Stimulated activated CD8-positive, alpha-beta memory T cell treated with anti-CD3 and anti-CD28 coated beads, Interleukin-15, amount 100 ng/mL, for 48 hours (primary cell): ENCODE measurements at regions not wholly inside any gene's neighbourhood (a gene's known extent, or its start where the extent isn't known, plus 50 kb on each side); places are given as distances from the start of the nearest gene placed in this dataset.
"Not testable (repeated sequence)": the region's sequence is repeated elsewhere in the genome, so short reads cannot be mapped to it uniquely, and the experiment has no call there.

Experiments
- DNase-seq, 2 donors: peaks; one replicate each; pipeline ENCODE4 v3.0.0-alpha.2; 2020; ENCODE audit warnings: low read depth in 2 of 2

- no peak for DNase-seq
Measured at GRCh38 chrX:7638078-7638710, 204.8 kb upstream of the VCX start.

- no peak for DNase-seq
Measured at GRCh38 chrX:7637066-7637465, 205.9 kb upstream of the VCX start.

GRCh38 chrX:7635604-7636003 is 207.4 kb upstream of the VCX start:
- DNase-seq = no peak

GRCh38 chrX:7620560-7620959 is 222.4 kb upstream of the VCX start:
- DNase-seq = no peak

- no peak for DNase-seq
Measured at GRCh38 chrX:7617994-7618393, 225.0 kb upstream of the VCX start.

GRCh38 chrX:7614616-7615015 is 228.4 kb upstream of the VCX start:
- no peak for DNase-seq

- DNase-seq = not testable (repeated sequence)
Measured at GRCh38 chrX:7608625-7609024, 234.3 kb upstream of the VCX start.

- no peak for DNase-seq
Measured at GRCh38 chrX:7606039-7606652, 236.8 kb upstream of the VCX start.

GRCh38 chrX:7603387-7603786 is 239.6 kb upstream of the VCX start:
- no peak for DNase-seq

- no peak for DNase-seq
Measured at GRCh38 chrX:7596822-7597221, 246.1 kb upstream of the VCX start.

- not testable (repeated sequence) for DNase-seq
Measured at GRCh38 chrX:7593370-7593769, 249.6 kb upstream of the VCX start.

GRCh38 chrX:7586126-7586525 is 256.8 kb upstream of the VCX start:
- DNase-seq = no peak

GRCh38 chrX:7582191-7582590 is 260.8 kb upstream of the VCX start:
- no peak for DNase-seq

- DNase-seq = no peak
Measured at GRCh38 chrX:7580127-7580526, 262.8 kb upstream of the VCX start.

- no peak for DNase-seq
Measured at GRCh38 chrX:7574325-7574724, 268.6 kb upstream of the VCX start.

GRCh38 chrX:7570432-7571029 is 272.4 kb upstream of the VCX start:
- DNase-seq = no peak

- no peak for DNase-seq
Measured at GRCh38 chrX:7568597-7568996, 274.4 kb upstream of the VCX start.

- no peak for DNase-seq
Measured at GRCh38 chrX:7568130-7568529, 274.8 kb upstream of the VCX start.

GRCh38 chrX:7552760-7553159 is 290.2 kb upstream of the VCX start:
- no peak for DNase-seq

- DNase-seq = no peak
Measured at GRCh38 chrX:7546551-7547080, 296.4 kb upstream of the VCX start.

- DNase-seq = no peak
Measured at GRCh38 chrX:7545564-7545963, 297.4 kb upstream of the VCX start.

GRCh38 chrX:7542587-7543380 is 300.2 kb upstream of the VCX start:
- DNase-seq = no peak
